Adrenal gland (tissue), 5 donors: ENCODE measurements at regions not wholly inside any gene's neighbourhood (a gene's known extent, or its start where the extent isn't known, plus 50 kb on each side); places are given as distances from the start of the nearest gene placed in this dataset.

Experiments used
- CTCF ChIP-seq, 6 experiments: fragments of 450-650 bp in 4 of 6; fragments of 200-600 bp in 2 of 6; sonication (generic) in 1 of 6; IDR thresholded peaks; 1 replicate in 5 of 6; 2 replicates in 1 of 6; pipeline versions ENCODE4 v1.5.1 to v1.8.0; 2016 to 2021; ENCODE audit warnings: antibody characterized with exemption in 6 of 6, mild to moderate bottlenecking in 2 of 6, moderate library complexity in 1 of 6
- POLR2A ChIP-seq, 2 donors: fragments of 450-650 bp; IDR thresholded peaks; one replicate each; pipeline ENCODE4 v1.6.1; 2017; ENCODE audit warnings: antibody characterized with exemption in 2 of 2, mild to moderate bottlenecking in 2 of 2, moderate library complexity in 1 of 2
- donor health status: DM: no; HTN: no; CAD: no.

DNA sequence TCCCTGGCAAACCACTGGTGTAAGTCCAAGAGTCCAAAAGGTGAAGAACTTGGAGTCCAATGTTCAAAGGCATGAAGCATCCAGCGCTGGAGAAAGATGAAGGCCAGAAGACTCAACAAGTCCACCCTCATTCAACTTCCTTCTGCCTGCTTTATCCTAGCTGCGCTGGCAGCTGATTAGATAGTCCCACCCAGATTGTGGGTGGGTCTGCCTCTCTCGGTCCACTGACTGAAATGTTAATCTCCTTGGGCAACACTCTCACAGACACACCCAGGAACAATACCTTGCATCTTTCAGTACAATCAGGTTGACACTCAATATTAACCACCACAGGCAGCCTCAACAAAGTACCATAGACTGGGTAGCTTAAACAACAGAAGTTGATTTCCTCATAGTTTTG lies 245.9 kb upstream of the IGF1R start:
- TF ChIP-seq CTCF (IDR thresholded peaks at IDR 0.05) = no peak
- TF ChIP-seq POLR2A (IDR thresholded peaks at IDR 0.05) = no peak
